HCT116 (cell line): ENCODE measurements at regions not wholly inside any gene's neighbourhood (a gene's known extent, or its start where the extent isn't known, plus 50 kb on each side); places are given as distances from the start of the nearest gene placed in this dataset.

Experiments used
- ATAC-seq: fragments of 200-7000 bp; cut with Tn5 transposase; 2 replicates; pipeline ENCODE4 v1.9.1; 2020; ENCODE audit warnings: mild to moderate bottlenecking, moderate library complexity
- BruUV-seq: library from RNA; stranded (reverse); fragments of 400-500 nt; replicated peaks from 2 replicates; lab custom pipeline; 2021; lab: Mats Ljungman, UMichigan
- CTCF ChIA-PET: fragments of 300-600 bp; sonication (Branson Sonifier 250); formaldehyde crosslinking; loops from one replicate; lab custom pipeline; 2021; ENCODE audit warnings: antibody characterized with exemption; lab: Charles Lee
- POLR2A ChIA-PET: fragments of 300-600, 350-600 bp; sonication (Branson Sonifier 250); formaldehyde crosslinking; loops from one replicate; lab custom pipeline; 2021; ENCODE audit warnings: antibody characterized with exemption; lab: Charles Lee
- RAD21 ChIA-PET, 2 experiments: fragments of 300-600 bp; sonication (Branson Sonifier 250); formaldehyde crosslinking; loops; one replicate each; lab custom pipeline; 2023; ENCODE audit warnings: low total read pairs in 2 of 2; ENCODE audit not compliant: uncharacterized antibody in 2 of 2, unreplicated experiment in 2 of 2, low non-redundant PET in 1 of 2; lab: Charles Lee
- DNase-seq: peaks from one replicate; pipeline ENCODE4 v3.0.0-alpha.2; 2010; ENCODE audit warnings: low read depth, low spot score
- H2AFZ ChIP-seq: fragments of 200-600 bp; shearing (Covaris generic), sonication (generic); 2 replicates; pipeline ENCODE4 v1.6.1; 2017; ENCODE audit warnings: low read depth, mixed run types, mixed read lengths, antibody characterized with exemption, low read length; ENCODE audit not compliant: poor library complexity, severe bottlenecking
- H3K27ac ChIP-seq: 2 replicates; pipeline ENCODE4 v1.5.1; 2012; ENCODE audit warnings: low read depth, low read length
- H3K27me3 ChIP-seq: fragments of 200-600 bp; sonication (generic); 2 replicates; pipeline ENCODE4 v1.6.1; 2016; ENCODE audit warnings: mixed run types, low read length, mixed read lengths; ENCODE audit not compliant: insufficient read depth
- H3K36me3 ChIP-seq, 2 experiments: fragments of 200-500 bp in 1 of 2; fragments of 200-600 bp in 1 of 2; sonication (Bioruptor generic) in 1 of 2; sonication (generic) in 1 of 2; 2 replicates each; pipeline versions ENCODE4 v1.5.1 to v1.6.1; 2014 to 2016; ENCODE audit warnings: low read length in 2 of 2, inconsistent platforms in 1 of 2, mixed read lengths in 1 of 2, mixed run types in 1 of 2; ENCODE audit not compliant: insufficient read depth in 2 of 2, control insufficient read depth in 1 of 2
- H3K4me1 ChIP-seq, 2 experiments: fragments of 200-600 bp in 1 of 2; sonication (generic) in 1 of 2; 2 replicates each; pipeline versions ENCODE4 v1.5.1 to v1.6.1; 2012 to 2017; ENCODE audit warnings: low read length in 2 of 2, inconsistent platforms in 1 of 2, mild to moderate bottlenecking in 1 of 2, mixed read lengths in 1 of 2, mixed run types in 1 of 2, moderate library complexity in 1 of 2; ENCODE audit not compliant: insufficient read depth in 2 of 2, control insufficient read depth in 1 of 2
- H3K4me2 ChIP-seq: fragments of 200-600 bp; sonication (generic); 2 replicates; pipeline ENCODE4 v1.6.1; 2017; ENCODE audit warnings: mixed run types, low read length, mixed read lengths
- H3K4me3 ChIP-seq, 2 experiments: fragments of 200-600 bp in 1 of 2; sonication (generic) in 1 of 2; replicated peaks in 1 of 2; 2 replicates each; pipeline ENCODE4 v1.5.1; 2011 to 2016; ENCODE audit warnings: low read length in 2 of 2, control low read depth in 1 of 2, low read depth in 1 of 2, mild to moderate bottlenecking in 1 of 2, mixed read lengths in 1 of 2, mixed run types in 1 of 2
- H3K79me2 ChIP-seq: fragments of 200-600 bp; sonication (generic); 2 replicates; pipeline ENCODE4 v1.6.1; 2017; ENCODE audit warnings: mild to moderate bottlenecking, mixed run types, low read length, moderate library complexity, mixed read lengths; ENCODE audit not compliant: insufficient read depth
- H3K9ac ChIP-seq: fragments of 200-600 bp; sonication (generic); 2 replicates; pipeline ENCODE4 v1.6.1; 2016; ENCODE audit warnings: low read length, mixed read lengths
- H3K9me2 ChIP-seq: fragments of 200-600 bp; sonication (generic), shearing (Covaris generic); 2 replicates; pipeline ENCODE4 v1.6.1; 2017; ENCODE audit warnings: mixed run types, mild to moderate bottlenecking, moderate library complexity; ENCODE audit not compliant: insufficient read depth
- H3K9me3 ChIP-seq, 2 experiments: fragments of 200-500 bp in 1 of 2; fragments of 200-600 bp in 1 of 2; sonication (Bioruptor generic) in 1 of 2; sonication (generic) in 1 of 2; 2 replicates each; pipeline ENCODE4 v1.6.1; 2014 to 2017; ENCODE audit warnings: low read length in 2 of 2, mixed read lengths in 2 of 2, inconsistent platforms in 1 of 2, low read depth in 1 of 2, mild to moderate bottlenecking in 1 of 2, mixed run types in 1 of 2, moderate library complexity in 1 of 2; ENCODE audit not compliant: control insufficient read depth in 1 of 2, insufficient read depth in 1 of 2
- H4K20me1 ChIP-seq: fragments of 200-600 bp; sonication (generic), shearing (Covaris generic); 2 replicates; pipeline ENCODE4 v1.6.1; 2017; ENCODE audit warnings: mixed run types, mild to moderate bottlenecking, moderate library complexity; ENCODE audit not compliant: insufficient read depth
- CBX3 ChIP-seq: IDR thresholded peaks from 2 replicates; pipeline ENCODE4 v1.6.1; 2012; ENCODE audit warnings: low read depth
- CEBPB ChIP-seq: IDR thresholded peaks from 2 replicates; pipeline ENCODE4 v1.6.1; 2012; ENCODE audit warnings: low read depth
- CTCF ChIP-seq, 3 experiments: fragments of 200-600 bp in 1 of 3; sonication (generic) in 1 of 3; IDR thresholded peaks in 2 of 3; conservative IDR thresholded peaks in 1 of 3; 2 replicates each; pipeline ENCODE4 v1.5.1; 2012 to 2017; ENCODE audit warnings: low read depth in 2 of 3, low read length in 2 of 3, antibody characterized with exemption in 1 of 3, borderline replicate concordance in 1 of 3, control low read depth in 1 of 3, mild to moderate bottlenecking in 1 of 3, mixed read lengths in 1 of 3, mixed run types in 1 of 3, moderate library complexity in 1 of 3; ENCODE audit not compliant: insufficient read depth in 1 of 3
- EZH2 ChIP-seq: fragments of 200-600 bp; sonication (generic); IDR thresholded peaks from 2 replicates; pipeline ENCODE4 v1.6.1; 2017; ENCODE audit warnings: antibody characterized with exemption, mixed run types
- FOSL1 ChIP-seq: IDR thresholded peaks from 2 replicates; pipeline ENCODE4 v1.6.1; 2012; ENCODE audit warnings: low read depth
- MAX ChIP-seq: IDR thresholded peaks from 2 replicates; pipeline ENCODE4 v1.6.1; 2012
- POLR2A ChIP-seq: IDR thresholded peaks from 2 replicates; pipeline ENCODE4 v1.7.0; 2011; ENCODE audit warnings: borderline replicate concordance; ENCODE audit not compliant: insufficient read depth, insufficient read length; ENCODE audit errors: extremely low read depth
- POLR2AphosphoS5 ChIP-seq: IDR thresholded peaks from 2 replicates; pipeline ENCODE4 v1.6.1; 2011; ENCODE audit warnings: mild to moderate bottlenecking, low read depth, low read length, moderate library complexity
- RAD21 ChIP-seq: IDR thresholded peaks from 2 replicates; pipeline ENCODE4 v1.6.1; 2012; ENCODE audit warnings: low read depth, mild to moderate bottlenecking
- SIN3A ChIP-seq: IDR thresholded peaks from 2 replicates; pipeline ENCODE4 v1.6.1; 2012; ENCODE audit warnings: low read depth
- YY1 ChIP-seq: IDR thresholded peaks from 2 replicates; pipeline ENCODE4 v1.6.1; 2011; ENCODE audit warnings: low read length, low read depth, moderate library complexity, mild to moderate bottlenecking; ENCODE audit not compliant: insufficient replicate concordance; ENCODE audit errors: extremely low read depth
- ZFX ChIP-seq: fragments of 450-650 bp; IDR thresholded peaks from 2 replicates; pipeline ENCODE4 v1.6.1; 2017
- ZNF274 ChIP-seq: fragments of 200-500 bp; sonication (Bioruptor generic); IDR thresholded peaks from 2 replicates; pipeline ENCODE4 v1.6.1; 2014; ENCODE audit warnings: mild to moderate bottlenecking, low read depth, low read length, inconsistent platforms
- intact Hi-C: fragments of 100-400 bp; cut with micrococcal nuclease; formaldehyde crosslinking; loops from 2 replicates; pipeline ENCODE4 v1.10.0; 2022
- TF ChIP-seq, protein P1 (sequence below): IDR thresholded peaks from 2 replicates; pipeline ENCODE4 v1.6.1; 2011; ENCODE audit warnings: mild to moderate bottlenecking, low read length, moderate library complexity; ENCODE audit not compliant: insufficient replicate concordance; ENCODE audit errors: extremely low read depth
- TF ChIP-seq, protein P2 (sequence below): IDR thresholded peaks from 2 replicates; pipeline ENCODE4 v1.6.1; 2012; ENCODE audit warnings: low read depth

DNA sequence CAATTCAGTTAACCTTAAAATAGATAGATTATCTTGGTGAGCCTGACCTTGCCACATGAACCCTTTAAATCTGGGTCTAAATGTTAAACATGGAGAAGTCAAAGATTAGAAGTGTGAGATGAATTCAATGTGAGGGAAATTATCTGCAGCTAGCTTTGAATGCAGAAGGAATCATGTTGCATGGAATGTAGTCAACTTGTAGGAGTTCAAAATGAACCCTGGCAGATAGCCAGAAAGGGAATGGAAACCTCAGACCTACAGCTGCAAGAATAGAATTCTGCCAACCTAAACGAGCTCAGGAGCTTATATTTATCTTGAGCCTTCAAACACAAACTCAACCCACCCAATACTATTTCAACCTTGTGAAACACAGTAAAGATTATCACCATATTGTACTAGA, 632.5 kb downstream of the KCTD8 start:
- no TSS peak for BruUV-seq
- no peak overlapping the region for H3K4me2 ChIP-seq
- TF ChIP-seq FOSL1: no peak
- TF ChIP-seq RAD21: no peak
- no peak for TF ChIP-seq ZNF274
- TF ChIP-seq CBX3: no peak
- TF ChIP-seq POLR2A: no peak
- no peak for TF ChIP-seq CEBPB
- TF ChIP-seq SIN3A: no peak
- TF ChIP-seq YY1: no peak
- TF ChIP-seq MAX: no peak
- no peak for TF ChIP-seq CTCF (IDR thresholded peaks at IDR 0.05 in 2 of 3, conservative IDR thresholded peaks at IDR 0.05 in 1 of 3; ENCODE audit: borderline replicate concordance in 1 of 3, insufficient read depth in 1 of 3, low read depth in 2 of 3, low read length in 2 of 3)
- TF ChIP-seq, protein P1, sequence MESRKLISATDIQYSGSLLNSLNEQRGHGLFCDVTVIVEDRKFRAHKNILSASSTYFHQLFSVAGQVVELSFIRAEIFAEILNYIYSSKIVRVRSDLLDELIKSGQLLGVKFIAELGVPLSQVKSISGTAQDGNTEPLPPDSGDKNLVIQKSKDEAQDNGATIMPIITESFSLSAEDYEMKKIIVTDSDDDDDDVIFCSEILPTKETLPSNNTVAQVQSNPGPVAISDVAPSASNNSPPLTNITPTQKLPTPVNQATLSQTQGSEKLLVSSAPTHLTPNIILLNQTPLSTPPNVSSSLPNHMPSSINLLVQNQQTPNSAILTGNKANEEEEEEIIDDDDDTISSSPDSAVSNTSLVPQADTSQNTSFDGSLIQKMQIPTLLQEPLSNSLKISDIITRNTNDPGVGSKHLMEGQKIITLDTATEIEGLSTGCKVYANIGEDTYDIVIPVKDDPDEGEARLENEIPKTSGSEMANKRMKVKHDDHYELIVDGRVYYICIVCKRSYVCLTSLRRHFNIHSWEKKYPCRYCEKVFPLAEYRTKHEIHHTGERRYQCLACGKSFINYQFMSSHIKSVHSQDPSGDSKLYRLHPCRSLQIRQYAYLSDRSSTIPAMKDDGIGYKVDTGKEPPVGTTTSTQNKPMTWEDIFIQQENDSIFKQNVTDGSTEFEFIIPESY: no peak
- TF ChIP-seq, protein P2, sequence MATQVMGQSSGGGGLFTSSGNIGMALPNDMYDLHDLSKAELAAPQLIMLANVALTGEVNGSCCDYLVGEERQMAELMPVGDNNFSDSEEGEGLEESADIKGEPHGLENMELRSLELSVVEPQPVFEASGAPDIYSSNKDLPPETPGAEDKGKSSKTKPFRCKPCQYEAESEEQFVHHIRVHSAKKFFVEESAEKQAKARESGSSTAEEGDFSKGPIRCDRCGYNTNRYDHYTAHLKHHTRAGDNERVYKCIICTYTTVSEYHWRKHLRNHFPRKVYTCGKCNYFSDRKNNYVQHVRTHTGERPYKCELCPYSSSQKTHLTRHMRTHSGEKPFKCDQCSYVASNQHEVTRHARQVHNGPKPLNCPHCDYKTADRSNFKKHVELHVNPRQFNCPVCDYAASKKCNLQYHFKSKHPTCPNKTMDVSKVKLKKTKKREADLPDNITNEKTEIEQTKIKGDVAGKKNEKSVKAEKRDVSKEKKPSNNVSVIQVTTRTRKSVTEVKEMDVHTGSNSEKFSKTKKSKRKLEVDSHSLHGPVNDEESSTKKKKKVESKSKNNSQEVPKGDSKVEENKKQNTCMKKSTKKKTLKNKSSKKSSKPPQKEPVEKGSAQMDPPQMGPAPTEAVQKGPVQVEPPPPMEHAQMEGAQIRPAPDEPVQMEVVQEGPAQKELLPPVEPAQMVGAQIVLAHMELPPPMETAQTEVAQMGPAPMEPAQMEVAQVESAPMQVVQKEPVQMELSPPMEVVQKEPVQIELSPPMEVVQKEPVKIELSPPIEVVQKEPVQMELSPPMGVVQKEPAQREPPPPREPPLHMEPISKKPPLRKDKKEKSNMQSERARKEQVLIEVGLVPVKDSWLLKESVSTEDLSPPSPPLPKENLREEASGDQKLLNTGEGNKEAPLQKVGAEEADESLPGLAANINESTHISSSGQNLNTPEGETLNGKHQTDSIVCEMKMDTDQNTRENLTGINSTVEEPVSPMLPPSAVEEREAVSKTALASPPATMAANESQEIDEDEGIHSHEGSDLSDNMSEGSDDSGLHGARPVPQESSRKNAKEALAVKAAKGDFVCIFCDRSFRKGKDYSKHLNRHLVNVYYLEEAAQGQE: no peak
- TF ChIP-seq POLR2AphosphoS5: no peak
- no peak for TF ChIP-seq ZFX
- TF ChIP-seq EZH2: no peak
- TF ChIP-seq, all 23 proteins: peak for 0
- Histone ChIP-seq H3K4me3 (no peak overlapping the region), H3K27ac (no peak overlapping the region), H3K4me1 (no peaks in the 10 kb centered on the region), H3K9me2 (no peaks in the 10 kb centered on the region), H3K9me3 (peaks cover 4 to 16% of the 10 kb centered on the region in 2 experiments; a peak in 2 of 4 replicates), H3K79me2 (no peaks in the 10 kb centered on the region), H3K27me3 (no peaks in the 10 kb centered on the region), H2AFZ (no peak overlapping the region), H3K9ac (no peak overlapping the region), H3K36me3 (no peaks in the 10 kb centered on the region), H4K20me1 (no peaks in the 10 kb centered on the region)
- no peak for DNase-seq
- CTCF ChIA-PET: no interaction called here
- RAD21 ChIA-PET: no interaction called here
- intact Hi-C loops: no loop called here
- ATAC-seq: no peak
- POLR2A ChIA-PET: no interaction called here
